ENCODE measurements at regions not wholly inside any gene's neighbourhood (a gene's known extent, or its start where the extent isn't known, plus 50 kb on each side); places are given as distances from the start of the nearest gene placed in this dataset.

- TF ChIP-seq POLR2A (conservative IDR thresholded peaks at IDR 0.05) (no peak), TRIM24 (IDR thresholded peaks at IDR 0.05) (no peak), EP300 (IDR thresholded peaks at IDR 0.05; ENCODE audit: low read length) (no peak), CTCF (IDR thresholded peaks at IDR 0.05 in 2 of 3, conservative IDR thresholded peaks at IDR 0.05 in 1 of 3; ENCODE audit: insufficient read depth in 2 of 3, low read depth in 1 of 3, low read length in 3 of 3) (no peak), ATF7 (IDR thresholded peaks at IDR 0.05) (no peak), SP1 (CRISPR knock-in tag; IDR thresholded peaks at IDR 0.05) (no peak), ZNF184 (CRISPR knock-in tag; IDR thresholded peaks at IDR 0.05) (no peak), MLX (CRISPR knock-in tag; conservative IDR thresholded peaks at IDR 0.05) (no peak), ZBTB11 (CRISPR knock-in tag; IDR thresholded peaks at IDR 0.05) (no peak), MYC (IDR thresholded peaks at IDR 0.05; ENCODE audit: low read depth, low read length) (no peak), MYC (CRISPR knock-in tag; IDR thresholded peaks at IDR 0.05; ENCODE audit: borderline replicate concordance, low read depth) (no peak)
Measured at GRCh38 chr12:31815096-31815495, 86.3 kb upstream of the AMN1 start.

Data from K562 (cell line).